ENCODE measurements at regions not wholly inside any gene's neighbourhood (a gene's known extent, or its start where the extent isn't known, plus 50 kb on each side); places are given as distances from the start of the nearest gene placed in this dataset.

GRCh38 chr3:167184511-167184910 lies 195.6 kb downstream of the ZBBX start:
- TF ChIP-seq ZNF34 (CRISPR knock-in tag; IDR thresholded peaks at IDR 0.05; ENCODE audit: borderline replicate concordance) (no peak), THYN1 (CRISPR knock-in tag; IDR thresholded peaks at IDR 0.05; ENCODE audit: borderline replicate concordance, low read depth) (no peak), CTCF (CRISPR knock-in tag; IDR thresholded peaks at IDR 0.05) (peak; percentile 21; the same call in 1 of the 2 replicates), POLR2A (IDR thresholded peaks at IDR 0.05; ENCODE audit: insufficient read depth in 1 of 2, low read depth in 2 of 2, low read length in 2 of 2) (no peak), ATF6 (CRISPR knock-in tag; conservative IDR thresholded peaks at IDR 0.05) (no peak), HBP1 (CRISPR knock-in tag; IDR thresholded peaks at IDR 0.05; ENCODE audit: low read depth) (no peak)

Measured in HepG2 (cell line).